Suprapubic skin (tissue), 4 donors: ENCODE measurements at regions not wholly inside any gene's neighbourhood (a gene's known extent, or its start where the extent isn't known, plus 50 kb on each side); places are given as distances from the start of the nearest gene placed in this dataset.
A peak's percentile ranks its signal among the peaks of the same experiment; 100 is the strongest.
"Not testable (repeated sequence)": the region's sequence is repeated elsewhere in the genome, so short reads cannot be mapped to it uniquely, and the experiment has no call there.

Experiments used
- DNase-seq, 2 donors: peaks; one replicate each; pipeline ENCODE4 v3.0.0-alpha.2; 2019; ENCODE audit warnings: low spot score in 2 of 2
- H3K27ac ChIP-seq: fragments of 200-600 bp; sonication (generic); one replicate; pipeline ENCODE4 v1.5.1; 2019
- H3K27me3 ChIP-seq: fragments of 200-600 bp; sonication (generic); one replicate; pipeline ENCODE4 v1.5.1; 2019
- H3K36me3 ChIP-seq: fragments of 200-600 bp; sonication (generic); one replicate; pipeline ENCODE4 v1.5.1; 2019
- H3K4me1 ChIP-seq: fragments of 200-600 bp; sonication (generic); one replicate; pipeline ENCODE4 v1.5.1; 2019
- H3K4me3 ChIP-seq: fragments of 200-600 bp; sonication (generic); one replicate; pipeline ENCODE4 v1.5.1; 2019; ENCODE audit warnings: mild to moderate bottlenecking
- H3K9me3 ChIP-seq: fragments of 200-600 bp; sonication (generic); one replicate; pipeline ENCODE4 v1.5.1; 2019
- WGBS: methylation state at CpG from one replicate; pipeline ENCODE4 v1.1.5; 2018; 5-methylcytosine and 5-hydroxymethylcytosine counted together

- not testable (repeated sequence) for H3K4me1 ChIP-seq, H3K36me3 ChIP-seq, H3K27ac ChIP-seq, H3K9me3 ChIP-seq, H3K27me3 ChIP-seq, DNase-seq, H3K4me3 ChIP-seq
- no CpG with 5 or more reads among the region's 1 CpG for WGBS
These were observed 307.2 kb upstream of the NOTCH2NLA start for GRCh38 chr1:146536028-146536427.

- H3K27me3 ChIP-seq, H3K27ac ChIP-seq, DNase-seq, H3K4me3 ChIP-seq, H3K4me1 ChIP-seq, H3K36me3 ChIP-seq, H3K9me3 ChIP-seq: not testable (repeated sequence)
- no CpG with 5 or more reads among the region's 3 CpGs for whole genome bisulfite sequencing
These were observed 306.8 kb upstream of the NOTCH2NLA start for GRCh38 chr1:146535575-146535974.

GRCh38 chr1:146530958-146531357 is 302.1 kb upstream of the NOTCH2NLA start:
- no CpG with 5 or more reads among the region's 6 CpGs for whole genome bisulfite sequencing
- not testable (repeated sequence) for H3K4me3 ChIP-seq, H3K9me3 ChIP-seq, H3K27ac ChIP-seq, DNase-seq, H3K27me3 ChIP-seq, H3K4me1 ChIP-seq, H3K36me3 ChIP-seq

GRCh38 chr1:146522812-146523211 is 294.0 kb upstream of the NOTCH2NLA start:
- not testable (repeated sequence) for H3K27ac ChIP-seq, DNase-seq, H3K4me3 ChIP-seq, H3K9me3 ChIP-seq, H3K36me3 ChIP-seq, H3K27me3 ChIP-seq, H3K4me1 ChIP-seq
- no CpG with 5 or more reads among the region's 4 CpGs for WGBS

- not testable (repeated sequence) for H3K9me3 ChIP-seq, H3K27ac ChIP-seq, H3K36me3 ChIP-seq, H3K4me1 ChIP-seq, DNase-seq, H3K4me3 ChIP-seq, H3K27me3 ChIP-seq
- WGBS, result no CpG with 5 or more reads among the region's 6 CpGs
These were observed 293.5 kb upstream of the NOTCH2NLA start for GRCh38 chr1:146522345-146522744.

GRCh38 chr1:146521804-146522203 is 293.0 kb upstream of the NOTCH2NLA start:
- not testable (repeated sequence) for H3K4me1 ChIP-seq, H3K9me3 ChIP-seq, H3K27ac ChIP-seq, H3K4me3 ChIP-seq, H3K27me3 ChIP-seq, H3K36me3 ChIP-seq, DNase-seq
- WGBS, result no CpG with 5 or more reads among the region's 2 CpGs

- H3K9me3 ChIP-seq, H3K4me3 ChIP-seq, H3K4me1 ChIP-seq, DNase-seq, H3K27me3 ChIP-seq, H3K27ac ChIP-seq, H3K36me3 ChIP-seq: not testable (repeated sequence)
- no CpG with 5 or more reads among the region's 4 CpGs for WGBS
These were observed 284.9 kb upstream of the NOTCH2NLA start for GRCh38 chr1:146513754-146514153.

GRCh38 chr1:146511047-146511777 is 282.4 kb upstream of the NOTCH2NLA start:
- WGBS, result no CpG with 5 or more reads among the region's 7 CpGs
- not testable (repeated sequence) for H3K36me3 ChIP-seq, H3K4me1 ChIP-seq, H3K4me3 ChIP-seq, DNase-seq, H3K27me3 ChIP-seq, H3K27ac ChIP-seq, H3K9me3 ChIP-seq

GRCh38 chr1:146510248-146510983 is 281.6 kb upstream of the NOTCH2NLA start:
- H3K4me3 ChIP-seq, H3K9me3 ChIP-seq, DNase-seq, H3K36me3 ChIP-seq, H3K27ac ChIP-seq, H3K4me1 ChIP-seq, H3K27me3 ChIP-seq: not testable (repeated sequence)
- no CpG with 5 or more reads among the region's 4 CpGs for WGBS

GRCh38 chr1:146504121-146504520 is 275.3 kb upstream of the NOTCH2NLA start:
- H3K4me3 ChIP-seq, H3K27me3 ChIP-seq, H3K27ac ChIP-seq, H3K9me3 ChIP-seq, H3K36me3 ChIP-seq, DNase-seq, H3K4me1 ChIP-seq: not testable (repeated sequence)
- WGBS, result 66% methylated on average over 4 of the region's 4 CpGs

GRCh38 chr1:146487555-146487954 is 258.7 kb upstream of the NOTCH2NLA start:
- not testable (repeated sequence) for DNase-seq, H3K4me3 ChIP-seq, H3K36me3 ChIP-seq, H3K27me3 ChIP-seq, H3K27ac ChIP-seq, H3K9me3 ChIP-seq, H3K4me1 ChIP-seq
- WGBS, result no CpG with 5 or more reads among the region's 6 CpGs

- not testable (repeated sequence) for H3K9me3 ChIP-seq, DNase-seq, H3K27ac ChIP-seq, H3K27me3 ChIP-seq, H3K36me3 ChIP-seq, H3K4me1 ChIP-seq
- peak overlapping the region; percentile 36 for H3K4me3 ChIP-seq
- WGBS, result no CpG with 5 or more reads among the region's 24 CpGs
These were observed 258.3 kb upstream of the NOTCH2NLA start for GRCh38 chr1:146487155-146487554.

- not testable (repeated sequence) for H3K9me3 ChIP-seq, H3K36me3 ChIP-seq, H3K27me3 ChIP-seq, H3K27ac ChIP-seq, DNase-seq, H3K4me1 ChIP-seq
- 20% methylated on average over 5 of the region's 35 CpGs for WGBS
- H3K4me3 ChIP-seq, result peak overlapping the region; percentile 36
These were observed 257.6 kb upstream of the NOTCH2NLA start for GRCh38 chr1:146486300-146487014.

GRCh38 chr1:146484195-146484594 is 255.4 kb upstream of the NOTCH2NLA start:
- not testable (repeated sequence) for H3K9me3 ChIP-seq, H3K27ac ChIP-seq, H3K27me3 ChIP-seq, H3K4me1 ChIP-seq, DNase-seq, H3K4me3 ChIP-seq, H3K36me3 ChIP-seq
- 73% methylated on average over 1 of the region's 2 CpGs for WGBS
